ENCODE measurements at regions not wholly inside any gene's neighbourhood (a gene's known extent, or its start where the extent isn't known, plus 50 kb on each side); places are given as distances from the start of the nearest gene placed in this dataset.

DNA sequence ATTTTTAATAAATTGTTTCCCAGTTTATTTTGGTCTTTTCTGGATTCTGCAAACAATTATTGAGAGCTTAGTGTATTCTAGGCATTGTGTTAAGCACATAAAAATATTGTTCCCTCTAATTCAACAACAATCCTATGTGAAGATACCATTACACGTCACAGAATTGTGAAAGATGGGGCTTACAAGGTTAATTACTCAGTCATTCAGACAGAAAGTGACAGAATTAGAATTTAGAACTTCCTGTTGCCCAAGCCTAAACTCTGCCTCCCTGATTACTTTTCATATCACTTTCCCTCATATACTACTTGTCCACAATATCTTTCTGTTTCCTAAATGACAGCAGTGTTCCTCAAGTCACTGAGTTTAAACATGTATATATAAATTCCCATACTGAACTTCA lies 186.7 kb upstream of the VEGFC start:
- DNase-seq (ENCODE audit: low read depth in 2 of 2) = no peak

DNA sequence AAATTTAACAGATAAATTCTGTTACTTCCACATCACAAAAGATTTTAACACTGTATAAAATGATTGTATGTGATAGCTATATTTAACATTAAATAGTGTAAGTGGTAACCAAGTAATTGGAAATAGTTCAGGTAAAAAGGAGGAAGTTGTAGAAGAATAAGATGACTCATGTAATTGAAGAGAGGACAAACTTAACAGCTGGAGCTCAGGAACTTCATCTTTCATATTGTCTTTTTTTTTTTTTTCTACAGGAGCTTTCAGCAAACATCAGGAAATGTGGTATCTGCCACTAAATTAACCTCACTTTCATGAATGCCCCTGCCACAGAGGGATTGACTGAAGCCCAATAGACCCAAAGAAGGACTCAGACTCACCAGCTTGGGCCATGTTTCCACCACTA lies 188.4 kb upstream of the VEGFC start:
- DNase-seq (ENCODE audit: low read depth in 2 of 2) = no peak

DNA sequence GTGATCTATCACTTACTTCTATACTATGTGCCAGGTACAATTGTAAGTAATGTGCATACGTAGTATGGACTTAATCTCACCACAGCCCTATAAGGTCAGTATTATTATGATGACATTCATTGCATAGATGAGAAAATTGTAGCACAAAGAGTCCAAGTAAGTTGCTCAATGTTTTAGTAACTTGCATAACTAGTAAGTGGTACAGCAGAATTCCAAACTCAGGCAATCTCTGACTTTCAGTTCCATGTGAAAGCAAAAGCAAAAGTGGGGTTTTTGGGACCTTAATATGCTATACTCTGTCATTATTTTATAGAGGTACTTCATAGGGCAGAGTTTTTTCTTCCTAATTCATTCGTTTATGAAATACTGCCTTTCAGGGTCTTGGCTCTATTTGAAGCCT lies 188.8 kb upstream of the VEGFC start:
- DNase-seq (ENCODE audit: low read depth in 2 of 2) = no peak

DNA sequence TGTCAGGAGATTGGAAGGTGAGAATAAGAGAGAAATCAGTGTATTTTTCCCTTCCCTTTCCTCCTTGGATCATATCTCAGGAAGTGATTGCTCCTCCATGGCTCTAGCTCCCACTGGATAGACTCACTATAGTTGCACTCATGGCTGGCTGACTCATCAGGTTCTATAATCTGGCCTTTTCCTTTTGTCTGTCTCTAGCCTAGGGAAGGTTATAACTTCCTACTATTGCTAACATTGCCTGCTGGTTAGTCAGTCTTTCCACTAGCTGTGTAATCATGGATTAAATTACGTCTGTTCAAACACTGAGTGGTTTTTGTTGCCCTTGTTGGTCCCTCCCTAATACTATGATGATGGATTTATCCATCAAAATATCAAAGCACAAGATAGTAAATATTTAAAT lies 195.5 kb upstream of the VEGFC start:
- DNase-seq (ENCODE audit: low read depth in 2 of 2) = no peak

DNA sequence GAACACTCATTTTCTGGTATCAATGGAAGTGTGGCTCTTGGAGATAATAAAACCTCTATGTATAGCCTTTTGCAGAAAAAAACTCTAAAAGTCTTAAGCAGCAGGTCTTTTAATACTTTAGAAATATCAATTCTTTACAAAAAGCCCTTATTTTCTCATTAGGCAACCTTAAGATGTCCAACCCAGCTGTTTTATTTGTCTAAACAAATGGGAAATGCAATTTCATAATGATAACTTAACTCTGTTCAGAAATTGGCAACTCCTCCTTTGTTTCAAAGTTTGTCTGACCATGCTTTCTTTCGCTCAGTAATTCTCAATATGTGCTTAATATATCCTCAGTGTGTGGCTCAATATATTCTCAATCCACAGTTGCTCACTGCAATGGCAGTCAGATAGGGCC lies 196.5 kb upstream of the VEGFC start:
- no peak for DNase-seq (ENCODE audit: low read depth in 2 of 2)

DNA sequence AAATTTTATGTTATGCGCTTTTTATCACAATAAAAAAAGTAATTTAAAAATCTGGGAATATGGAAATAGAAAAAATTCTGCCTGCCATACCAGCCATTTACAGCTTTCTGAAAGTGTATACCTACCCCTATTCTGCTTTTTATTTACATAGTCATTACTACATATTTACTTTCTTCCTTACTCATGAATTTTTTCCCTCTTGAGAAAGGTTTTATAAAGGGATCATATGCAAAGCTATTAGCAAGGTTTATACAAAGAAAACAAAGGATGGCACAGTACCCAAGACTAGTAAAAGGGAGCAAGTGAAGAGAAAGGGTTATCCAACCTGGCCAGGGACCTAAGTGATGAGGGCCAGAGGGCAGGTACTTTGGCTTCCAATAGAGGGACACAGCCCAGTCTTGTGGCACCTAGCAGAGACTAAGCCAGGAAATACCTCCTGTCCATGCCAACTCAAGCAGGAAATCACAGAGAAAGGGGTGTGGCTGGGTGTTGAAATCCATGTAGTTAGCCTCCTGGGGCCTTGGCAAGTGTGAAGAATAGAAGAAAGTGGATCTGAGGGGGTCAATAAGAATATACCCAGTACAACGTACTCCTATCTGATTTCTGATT lies 207.3 kb upstream of the VEGFC start:
- DNase-seq (ENCODE audit: low read depth in 2 of 2) = no peak

DNA sequence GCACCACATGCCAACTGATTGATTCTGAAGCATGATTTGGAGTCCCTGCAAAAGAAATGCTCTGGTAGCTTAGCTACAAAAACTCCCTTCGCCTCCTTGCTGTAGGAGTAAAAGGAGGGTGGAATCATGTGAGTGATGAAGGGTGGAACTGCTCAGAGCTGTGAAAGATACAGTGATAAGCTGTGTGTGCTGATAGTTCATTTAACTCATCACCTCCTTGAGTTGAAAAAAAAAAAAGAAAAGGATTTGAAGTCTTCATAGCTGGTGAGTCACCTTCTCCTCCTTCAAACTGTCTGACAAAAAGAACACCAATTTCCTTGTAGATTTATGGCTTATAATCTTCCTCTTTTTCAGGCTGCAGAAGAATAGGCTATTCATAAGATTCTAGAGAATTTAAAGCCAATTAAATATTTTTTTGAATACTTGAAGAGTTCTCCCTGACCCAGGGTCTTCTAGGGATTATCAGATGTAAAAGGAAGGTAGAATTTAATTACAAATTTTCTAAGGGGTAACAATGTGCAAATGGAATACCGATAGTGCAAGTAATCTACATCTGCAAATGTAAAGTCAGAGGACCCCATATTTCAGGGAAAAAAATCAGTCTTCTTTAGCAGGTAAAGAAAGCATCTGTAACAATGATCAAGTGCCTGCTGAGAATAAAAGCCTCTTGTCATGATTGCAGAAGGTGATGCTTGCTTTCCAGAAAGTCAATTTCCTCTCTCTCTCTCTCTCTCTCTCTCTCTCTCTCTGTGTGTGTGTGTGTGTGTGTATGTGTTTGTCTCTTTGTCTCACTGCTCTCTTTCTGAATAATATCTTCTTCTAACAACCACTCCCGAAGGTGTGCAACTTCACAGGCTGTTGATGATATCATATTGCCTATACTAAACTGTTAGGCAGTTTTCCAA lies 208.8 kb upstream of the VEGFC start:
- DNase-seq (ENCODE audit: low read depth in 2 of 2) = no peak

DNA sequence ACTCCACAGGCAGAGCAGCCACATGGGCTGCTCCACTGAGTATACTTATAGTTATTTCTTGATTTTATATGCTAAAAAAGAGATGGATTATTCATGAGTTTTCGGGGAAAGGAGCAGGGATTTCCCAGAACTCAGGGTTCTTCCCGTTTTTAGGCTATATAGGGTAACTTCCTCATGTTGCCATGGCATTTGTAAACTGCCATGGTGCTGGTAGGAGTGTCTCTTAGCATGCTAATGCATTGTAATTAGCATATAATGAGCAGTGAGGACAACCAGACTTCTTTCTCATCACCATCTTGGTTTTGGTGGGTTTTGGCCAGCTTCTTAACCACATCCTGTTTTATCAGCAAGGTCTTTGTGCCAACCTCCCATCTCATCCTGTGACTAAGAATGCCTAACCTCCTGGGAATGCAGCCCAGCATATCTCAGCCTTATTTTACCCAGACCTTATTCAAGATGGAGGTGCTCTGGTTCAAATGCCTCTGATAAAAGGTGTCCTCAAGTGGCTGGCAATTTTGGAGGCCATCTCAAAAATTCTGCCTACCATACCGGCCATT lies 213.0 kb upstream of the VEGFC start:
- DNase-seq (ENCODE audit: low read depth in 2 of 2) = no peak

DNA sequence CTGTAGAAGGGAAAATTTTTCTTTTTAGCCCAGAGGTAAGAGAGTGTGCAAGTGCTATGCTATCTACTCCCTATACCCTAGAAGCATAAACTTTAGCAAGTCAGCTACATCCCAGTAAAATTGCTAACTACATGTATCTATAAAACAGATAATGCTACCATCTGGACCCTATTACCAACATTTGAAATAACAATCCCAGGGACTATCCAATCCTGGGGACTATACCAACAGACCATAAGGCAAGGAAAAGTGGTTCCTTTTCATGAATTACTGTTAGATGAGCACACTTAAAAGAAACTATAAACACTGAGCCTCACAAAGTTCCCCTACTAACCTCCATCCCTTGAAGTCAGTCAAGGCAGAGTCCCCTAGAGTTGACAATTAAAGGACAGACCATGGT lies 213.6 kb upstream of the VEGFC start:
- DNase-seq (ENCODE audit: low read depth in 2 of 2) = no peak

DNA sequence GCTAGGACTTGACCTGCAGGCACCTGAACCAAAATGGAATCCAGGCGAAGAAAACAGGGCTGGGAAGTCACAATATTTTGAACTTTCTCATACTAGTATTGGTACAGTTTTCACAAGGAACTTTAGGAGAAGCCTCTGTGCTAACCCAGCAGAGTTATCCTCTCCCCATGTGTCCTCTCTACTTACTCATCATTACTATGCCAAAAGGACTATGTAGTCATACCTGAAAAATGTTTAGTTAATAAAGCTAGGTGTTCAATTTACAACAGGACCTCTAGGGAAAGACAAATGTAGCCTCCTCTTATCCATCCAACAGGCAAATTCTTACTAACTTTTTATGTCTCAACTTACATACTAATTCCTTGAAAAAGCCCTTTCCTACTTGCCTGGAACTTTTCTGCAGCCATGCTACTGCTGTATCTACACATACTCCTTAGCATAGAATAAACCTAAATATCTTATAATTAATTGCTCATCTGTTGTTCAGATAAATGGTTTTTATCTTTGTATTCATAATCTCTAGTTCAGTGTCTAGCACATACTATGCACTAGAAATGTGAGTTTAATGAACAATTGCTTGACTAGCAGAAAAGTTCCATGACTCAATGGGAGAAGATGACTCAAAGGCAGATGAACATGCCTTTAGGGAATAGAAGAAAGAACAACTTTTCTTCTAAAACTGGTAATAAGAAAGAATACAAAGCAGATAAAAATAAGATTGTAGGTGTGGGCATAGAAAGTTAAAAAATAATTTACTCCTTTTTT lies 215.5 kb upstream of the VEGFC start:
- no peak for DNase-seq (ENCODE audit: low read depth in 2 of 2)

DNA sequence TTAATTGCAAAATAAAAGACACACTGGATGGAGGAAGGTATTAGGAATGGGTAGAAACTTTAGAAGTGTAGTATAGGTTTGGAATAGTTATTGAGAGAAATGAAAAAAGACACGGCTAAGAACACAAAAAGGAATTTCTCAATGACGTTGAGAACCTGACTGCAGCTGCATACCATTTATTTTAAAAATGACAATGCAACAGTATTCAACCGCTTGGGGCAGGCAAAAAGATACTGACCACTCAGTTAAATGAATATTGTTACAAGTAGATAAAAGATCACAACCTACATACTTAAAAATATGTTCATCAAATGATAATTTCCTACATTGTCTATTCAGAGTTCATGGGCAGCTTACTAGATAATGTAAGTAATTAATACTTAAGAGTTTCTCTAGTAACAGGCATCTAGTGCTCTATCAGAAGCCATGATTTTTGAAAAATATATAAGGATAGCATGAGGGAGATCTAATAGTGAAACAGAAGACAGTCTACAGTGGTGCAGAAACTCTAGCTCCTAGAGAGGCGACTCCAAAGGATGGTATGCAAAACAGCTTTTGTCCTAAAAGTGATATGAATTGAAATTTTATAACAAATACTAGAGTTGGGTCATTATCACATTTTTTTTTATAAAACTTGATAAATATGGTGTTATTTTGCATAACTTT lies 216.2 kb upstream of the VEGFC start:
- no peak for DNase-seq (ENCODE audit: low read depth in 2 of 2)

DNA sequence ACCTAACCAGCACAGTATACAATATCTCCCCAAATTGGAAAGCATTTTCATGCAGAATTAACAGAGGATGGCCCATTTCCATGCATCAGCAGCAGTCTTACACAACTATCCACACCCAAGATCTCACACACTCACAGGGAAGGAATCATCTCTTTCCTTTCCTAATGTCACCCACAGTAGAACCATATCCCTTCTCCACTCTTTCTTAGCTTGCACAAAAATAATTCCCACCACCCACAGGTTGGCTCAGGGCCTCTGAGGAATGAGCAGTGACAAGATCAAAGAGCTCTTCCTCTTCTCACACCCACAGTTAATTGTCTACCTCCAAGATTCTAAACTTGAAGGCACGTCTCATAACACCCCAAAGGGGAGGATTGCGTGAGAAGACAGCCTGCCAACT lies 217.7 kb upstream of the VEGFC start:
- DNase-seq (ENCODE audit: low read depth in 2 of 2) = no peak

DNA sequence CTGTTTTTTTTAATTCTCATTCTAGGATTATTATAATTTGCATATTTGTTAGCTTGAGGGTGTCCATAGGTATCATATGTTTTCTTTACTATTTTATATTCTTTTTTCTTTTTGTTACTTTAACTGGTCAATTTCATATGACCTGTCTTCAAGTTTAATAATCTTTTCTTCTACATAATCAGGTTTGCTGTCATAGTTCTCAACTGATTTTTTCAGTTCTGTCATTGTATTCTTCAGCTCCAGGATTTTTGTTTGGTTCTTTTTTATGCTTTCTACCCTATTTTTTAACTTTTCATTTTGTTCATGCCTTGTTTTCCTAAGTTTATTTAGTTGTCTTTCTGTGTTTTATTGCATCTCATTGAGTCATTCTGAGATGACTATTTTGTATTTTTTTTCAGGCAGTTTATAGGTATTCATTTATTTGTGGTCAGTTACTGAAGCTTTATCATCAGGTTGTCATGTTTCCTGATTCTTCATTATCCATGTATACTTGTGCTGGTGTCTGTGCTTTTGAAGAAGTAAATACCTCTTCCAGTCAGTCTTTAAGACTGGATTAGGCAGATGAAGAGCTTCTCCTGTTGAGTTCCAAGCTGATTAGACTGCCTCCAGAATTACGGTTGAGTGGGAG lies 220.3 kb upstream of the VEGFC start:
- no peak for DNase-seq (ENCODE audit: low read depth in 2 of 2)

DNA sequence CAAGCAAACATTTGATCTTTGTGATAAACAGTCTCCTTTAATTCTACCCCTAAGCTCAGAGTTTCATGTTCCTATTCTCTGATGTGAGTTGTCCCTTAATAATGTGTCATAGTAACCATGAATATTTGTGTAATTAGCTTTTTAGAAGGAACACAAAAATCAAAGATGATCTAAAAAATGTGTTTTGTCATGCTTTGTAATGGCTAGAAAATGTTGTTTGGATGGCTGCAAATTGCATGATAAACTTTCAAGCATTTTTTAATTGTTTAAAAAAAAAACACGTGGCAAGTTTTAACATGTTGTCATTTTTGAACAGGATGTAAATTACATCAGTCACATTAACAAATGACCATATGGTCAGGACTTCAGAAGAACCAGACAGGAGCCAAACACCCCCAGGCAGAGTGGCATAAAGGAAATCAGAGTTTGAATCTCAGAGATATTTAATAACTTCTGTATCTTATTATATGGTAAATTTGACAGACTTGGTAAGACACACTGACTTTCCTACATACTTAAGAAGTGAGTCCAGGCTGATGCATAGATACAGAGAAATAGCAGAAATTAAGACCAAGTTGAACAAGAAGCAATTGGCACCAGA lies 223.9 kb upstream of the VEGFC start:
- DNase-seq (ENCODE audit: low read depth in 2 of 2) = no peak

DNA sequence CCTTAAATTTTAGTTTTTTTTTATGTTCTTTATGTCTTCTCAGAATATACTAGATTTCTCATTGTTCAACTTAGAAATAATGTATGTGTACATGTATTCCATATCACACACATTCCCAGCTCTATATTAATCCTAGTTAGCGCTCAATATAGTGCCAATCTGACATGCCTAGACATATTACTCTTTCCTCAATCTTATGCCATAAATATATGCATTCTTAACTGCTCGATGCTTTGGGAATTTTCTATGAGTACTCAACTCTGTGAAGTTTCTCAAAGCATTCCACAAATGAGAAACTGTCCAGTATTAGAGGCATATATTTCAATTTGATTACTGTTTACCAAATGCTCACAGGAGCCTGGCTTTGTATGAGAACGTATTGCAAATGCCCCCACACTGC lies 231.2 kb upstream of the VEGFC start:
- no peak for DNase-seq (ENCODE audit: low read depth in 2 of 2)

DNA sequence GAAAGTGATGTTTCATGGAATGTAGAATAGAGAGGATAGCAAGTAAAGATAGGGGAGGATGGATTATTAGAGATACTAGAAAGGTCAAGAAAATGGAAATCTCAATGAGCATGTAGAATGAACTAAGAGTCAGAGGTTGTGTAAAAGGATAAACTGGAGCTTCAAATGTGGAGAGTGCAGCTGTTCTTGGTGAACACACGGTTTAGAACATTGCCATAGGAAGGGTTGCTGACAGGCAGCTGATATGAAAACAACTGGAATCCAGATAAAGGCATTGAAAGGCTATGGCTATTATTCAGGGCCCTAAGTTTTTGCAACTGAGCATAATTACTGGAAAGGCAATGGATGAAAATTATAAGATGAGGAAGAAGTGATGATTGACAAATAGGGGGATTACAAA lies 239.6 kb upstream of the VEGFC start:
- no peak for DNase-seq (ENCODE audit: low read depth in 2 of 2)

DNA sequence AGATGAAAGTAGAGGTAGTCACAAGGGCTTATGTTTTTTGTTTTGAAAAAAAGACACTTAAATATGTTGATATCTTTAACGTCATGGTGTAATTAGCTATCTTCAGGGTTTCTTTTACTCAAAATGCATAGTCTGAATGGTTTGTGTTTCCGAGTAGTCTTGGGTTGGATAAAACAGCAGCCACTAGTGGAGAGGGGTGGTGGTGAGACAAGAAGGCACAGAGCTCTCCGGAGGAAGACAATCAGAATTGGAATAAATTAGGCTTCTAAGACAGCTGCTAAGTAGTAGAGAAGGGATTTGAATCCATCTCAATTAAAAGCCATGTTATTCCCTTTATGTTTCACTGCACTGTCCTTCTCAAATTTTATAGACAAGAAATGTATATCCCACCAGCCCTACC lies 240.4 kb upstream of the VEGFC start:
- no peak for DNase-seq (ENCODE audit: low read depth in 2 of 2)

DNA sequence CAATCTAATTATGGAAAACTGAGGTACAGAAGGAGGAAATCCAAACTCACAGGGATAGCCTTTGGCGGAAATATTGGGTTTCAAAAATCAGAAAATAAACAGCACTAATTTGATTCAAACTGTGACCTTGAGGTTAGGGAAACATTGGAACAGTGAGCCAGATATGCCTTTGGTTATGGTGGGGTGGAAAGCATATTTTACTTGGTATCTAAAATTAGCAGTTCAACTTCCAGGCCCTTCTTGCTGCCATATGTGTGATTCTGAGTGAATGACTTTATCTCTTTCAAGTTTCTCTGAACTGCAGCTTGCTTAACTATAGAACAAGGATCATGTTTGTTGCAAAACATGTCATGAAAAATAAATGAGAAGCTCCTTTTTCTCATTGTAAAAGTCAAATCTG lies 240.9 kb upstream of the VEGFC start:
- DNase-seq (ENCODE audit: low read depth in 2 of 2) = no peak

DNA sequence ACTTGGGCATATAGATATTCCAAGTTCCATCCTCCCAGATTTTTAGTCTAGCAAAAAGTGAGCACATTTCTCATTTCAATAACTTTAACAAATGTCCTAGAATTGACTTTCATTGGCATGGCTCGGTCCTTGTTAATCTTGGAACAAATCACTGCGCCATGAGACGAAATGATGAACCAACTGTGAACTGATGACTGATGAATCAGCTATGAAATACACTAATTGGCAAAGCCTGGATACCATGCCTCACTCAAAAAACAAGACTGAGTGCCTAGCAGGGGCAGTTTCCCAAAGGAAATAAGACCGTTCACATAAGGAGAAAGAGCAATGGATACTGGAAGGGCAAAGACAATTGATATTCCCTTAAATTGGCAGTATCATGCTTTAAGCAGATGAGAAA lies 248.6 kb upstream of the VEGFC start:
- DNase-seq (ENCODE audit: low read depth in 2 of 2) = no peak

DNA sequence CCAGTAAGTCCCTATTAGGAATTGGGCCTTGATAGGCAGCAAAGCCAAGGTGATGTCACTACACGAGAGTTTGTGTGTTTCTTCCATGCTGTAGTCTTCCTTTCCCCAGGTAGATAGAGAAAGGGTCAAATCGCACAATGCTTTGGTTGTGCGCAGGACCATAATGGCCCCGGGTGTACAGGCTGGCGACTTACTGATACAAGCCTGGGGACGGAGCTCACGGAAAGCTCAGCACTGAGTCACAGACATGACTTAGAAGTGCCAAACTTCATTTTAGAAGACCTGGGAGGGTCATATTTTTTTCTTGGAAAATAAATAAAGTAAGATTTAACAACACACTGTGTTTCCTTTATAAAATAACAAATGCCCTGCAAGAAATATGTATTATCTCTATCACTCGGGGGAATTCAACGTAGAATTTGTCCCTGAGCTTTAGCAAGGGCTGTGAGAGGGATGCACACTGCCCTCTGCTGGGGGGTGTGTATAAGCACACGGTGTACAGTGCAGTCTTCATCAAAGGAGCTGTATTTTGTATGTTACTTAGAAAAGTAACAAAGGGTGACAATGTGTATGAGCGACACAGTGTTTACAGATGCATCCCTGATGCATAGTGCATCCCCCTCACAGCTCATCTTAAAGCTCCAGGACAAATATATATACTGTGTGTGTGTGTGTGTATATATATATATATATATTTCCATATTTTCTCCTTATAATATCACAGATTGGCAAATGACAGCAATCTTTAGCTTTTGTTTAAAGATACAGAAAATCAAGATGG lies 254.5 kb upstream of the VEGFC start:
- DNase-seq (ENCODE audit: low read depth in 2 of 2) = peak in 1 of 2 donors; percentile 5

All from stimulated activated CD8-positive, alpha-beta memory T cell treated with anti-CD3 and anti-CD28 coated beads, Interleukin-2, amount 100 ng/mL, for 1 hour (primary cell).